ENCODE measurements at regions not wholly inside any gene's neighbourhood (a gene's known extent, or its start where the extent isn't known, plus 50 kb on each side); places are given as distances from the start of the nearest gene placed in this dataset.

GRCh38 chr5:164204338-164204946 lies 699.0 kb downstream of the MAT2B start:
- H3K4me3 ChIP-seq (ENCODE audit: low read depth in 1 of 2, low read length in 2 of 2), result no peak overlapping the region
- WGBS, 2 donors, result 50 to 54% methylated on average over 4 of the region's 4 CpGs
- no peaks in the 10 kb centered on the region for H3K4me1 ChIP-seq (ENCODE audit: control insufficient read depth in 2 of 2, insufficient read depth in 2 of 2, low read length in 1 of 2)
- H3K9me3 ChIP-seq (ENCODE audit: control insufficient read depth in 2 of 2, insufficient read depth in 1 of 2, low read depth in 1 of 2, low read length in 1 of 2), result no peaks in the 10 kb centered on the region
- H3K27me3 ChIP-seq (ENCODE audit: control insufficient read depth in 1 of 2, insufficient read depth in 2 of 2, low read length in 2 of 2), result no peaks in the 10 kb centered on the region
- no peak overlapping the region for H3K27ac ChIP-seq (ENCODE audit: low read depth in 2 of 2, low read length in 1 of 2)
- no peaks in the 10 kb centered on the region for H3K36me3 ChIP-seq (ENCODE audit: control insufficient read depth in 2 of 2, insufficient read depth in 2 of 2, low read length in 1 of 2)

- Histone ChIP-seq H3K4me3 (ENCODE audit: low read depth in 1 of 2, low read length in 2 of 2) (no peak overlapping the region), H3K27ac (ENCODE audit: low read depth in 2 of 2, low read length in 1 of 2) (no peak overlapping the region), H3K36me3 (ENCODE audit: control insufficient read depth in 2 of 2, insufficient read depth in 2 of 2, low read length in 1 of 2) (no peaks in the 10 kb centered on the region), H3K27me3 (ENCODE audit: control insufficient read depth in 1 of 2, insufficient read depth in 2 of 2, low read length in 2 of 2) (no peaks in the 10 kb centered on the region), H3K4me1 (ENCODE audit: control insufficient read depth in 2 of 2, insufficient read depth in 2 of 2, low read length in 1 of 2) (no peaks in the 10 kb centered on the region), H3K9me3 (ENCODE audit: control insufficient read depth in 2 of 2, insufficient read depth in 1 of 2, low read depth in 1 of 2, low read length in 1 of 2) (no peaks in the 10 kb centered on the region)
- 83 to 86% methylated on average over 2 of the region's 2 CpGs for WGBS, 2 donors
Observed at GRCh38 chr5:164206196-164206595, 700.8 kb downstream of the MAT2B start.

GRCh38 chr5:164207646-164208045 lies 702.2 kb downstream of the MAT2B start:
- no peaks in the 10 kb centered on the region for H3K36me3 ChIP-seq (ENCODE audit: control insufficient read depth in 2 of 2, insufficient read depth in 2 of 2, low read length in 1 of 2)
- WGBS, 2 donors, result 80 to 82% methylated on average over 3 of the region's 3 CpGs
- H3K4me3 ChIP-seq (ENCODE audit: low read depth in 1 of 2, low read length in 2 of 2), result no peak overlapping the region
- H3K27ac ChIP-seq (ENCODE audit: low read depth in 2 of 2, low read length in 1 of 2), result no peak overlapping the region
- no peaks in the 10 kb centered on the region for H3K9me3 ChIP-seq (ENCODE audit: control insufficient read depth in 2 of 2, insufficient read depth in 1 of 2, low read depth in 1 of 2, low read length in 1 of 2)
- H3K4me1 ChIP-seq (ENCODE audit: control insufficient read depth in 2 of 2, insufficient read depth in 2 of 2, low read length in 1 of 2), result no peaks in the 10 kb centered on the region
- H3K27me3 ChIP-seq (ENCODE audit: control insufficient read depth in 1 of 2, insufficient read depth in 2 of 2, low read length in 2 of 2), result no peaks in the 10 kb centered on the region

GRCh38 chr5:164210491-164210890 lies 705.1 kb downstream of the MAT2B start:
- WGBS, 2 donors, result 66 to 69% methylated on average over 3 of the region's 3 CpGs
- Histone ChIP-seq H3K27ac (ENCODE audit: low read depth in 2 of 2, low read length in 1 of 2) (no peak overlapping the region), H3K9me3 (ENCODE audit: control insufficient read depth in 2 of 2, insufficient read depth in 1 of 2, low read depth in 1 of 2, low read length in 1 of 2) (no peaks in the 10 kb centered on the region), H3K4me3 (ENCODE audit: low read depth in 1 of 2, low read length in 2 of 2) (no peak overlapping the region), H3K27me3 (ENCODE audit: control insufficient read depth in 1 of 2, insufficient read depth in 2 of 2, low read length in 2 of 2) (no peaks in the 10 kb centered on the region), H3K4me1 (ENCODE audit: control insufficient read depth in 2 of 2, insufficient read depth in 2 of 2, low read length in 1 of 2) (no peaks in the 10 kb centered on the region), H3K36me3 (ENCODE audit: control insufficient read depth in 2 of 2, insufficient read depth in 2 of 2, low read length in 1 of 2) (no peaks in the 10 kb centered on the region)

GRCh38 chr5:164214698-164215097 lies 709.3 kb downstream of the MAT2B start:
- H3K27me3 ChIP-seq (ENCODE audit: control insufficient read depth in 1 of 2, insufficient read depth in 2 of 2, low read length in 2 of 2), result no peaks in the 10 kb centered on the region
- H3K4me1 ChIP-seq (ENCODE audit: control insufficient read depth in 2 of 2, insufficient read depth in 2 of 2, low read length in 1 of 2), result no peaks in the 10 kb centered on the region
- WGBS, 2 donors, result 81 to 83% methylated on average over 1 of the region's 1 CpG
- no peak overlapping the region for H3K4me3 ChIP-seq (ENCODE audit: low read depth in 1 of 2, low read length in 2 of 2)
- no peak overlapping the region for H3K27ac ChIP-seq (ENCODE audit: low read depth in 2 of 2, low read length in 1 of 2)
- no peaks in the 10 kb centered on the region for H3K9me3 ChIP-seq (ENCODE audit: control insufficient read depth in 2 of 2, insufficient read depth in 1 of 2, low read depth in 1 of 2, low read length in 1 of 2)
- no peaks in the 10 kb centered on the region for H3K36me3 ChIP-seq (ENCODE audit: control insufficient read depth in 2 of 2, insufficient read depth in 2 of 2, low read length in 1 of 2)

GRCh38 chr5:164217464-164217863 lies 712.0 kb downstream of the MAT2B start:
- Histone ChIP-seq H3K4me1 (ENCODE audit: control insufficient read depth in 2 of 2, insufficient read depth in 2 of 2, low read length in 1 of 2) (no peaks in the 10 kb centered on the region), H3K27me3 (ENCODE audit: control insufficient read depth in 1 of 2, insufficient read depth in 2 of 2, low read length in 2 of 2) (no peaks in the 10 kb centered on the region), H3K27ac (ENCODE audit: low read depth in 2 of 2, low read length in 1 of 2) (no peak overlapping the region), H3K9me3 (ENCODE audit: control insufficient read depth in 2 of 2, insufficient read depth in 1 of 2, low read depth in 1 of 2, low read length in 1 of 2) (no peaks in the 10 kb centered on the region), H3K36me3 (ENCODE audit: control insufficient read depth in 2 of 2, insufficient read depth in 2 of 2, low read length in 1 of 2) (no peaks in the 10 kb centered on the region), H3K4me3 (ENCODE audit: low read depth in 1 of 2, low read length in 2 of 2) (no peak overlapping the region)
- WGBS, 2 donors, result 63 to 79% methylated on average over 1 of the region's 1 CpG

- Histone ChIP-seq H3K4me1 (ENCODE audit: control insufficient read depth in 2 of 2, insufficient read depth in 2 of 2, low read length in 1 of 2) (no peaks in the 10 kb centered on the region), H3K36me3 (ENCODE audit: control insufficient read depth in 2 of 2, insufficient read depth in 2 of 2, low read length in 1 of 2) (no peaks in the 10 kb centered on the region), H3K27ac (ENCODE audit: low read depth in 2 of 2, low read length in 1 of 2) (no peak overlapping the region), H3K9me3 (ENCODE audit: control insufficient read depth in 2 of 2, insufficient read depth in 1 of 2, low read depth in 1 of 2, low read length in 1 of 2) (no peaks in the 10 kb centered on the region), H3K27me3 (ENCODE audit: control insufficient read depth in 1 of 2, insufficient read depth in 2 of 2, low read length in 2 of 2) (no peaks in the 10 kb centered on the region), H3K4me3 (ENCODE audit: low read depth in 1 of 2, low read length in 2 of 2) (no peak overlapping the region)
Observed at GRCh38 chr5:164220522-164220921, 715.1 kb downstream of the MAT2B start.

- Histone ChIP-seq H3K4me1 (ENCODE audit: control insufficient read depth in 2 of 2, insufficient read depth in 2 of 2, low read length in 1 of 2) (no peaks in the 10 kb centered on the region), H3K27me3 (ENCODE audit: control insufficient read depth in 1 of 2, insufficient read depth in 2 of 2, low read length in 2 of 2) (no peaks in the 10 kb centered on the region), H3K27ac (ENCODE audit: low read depth in 2 of 2, low read length in 1 of 2) (no peak overlapping the region), H3K4me3 (ENCODE audit: low read depth in 1 of 2, low read length in 2 of 2) (no peak overlapping the region), H3K36me3 (ENCODE audit: control insufficient read depth in 2 of 2, insufficient read depth in 2 of 2, low read length in 1 of 2) (no peaks in the 10 kb centered on the region), H3K9me3 (ENCODE audit: control insufficient read depth in 2 of 2, insufficient read depth in 1 of 2, low read depth in 1 of 2, low read length in 1 of 2) (peaks cover 0 to 3% of the 10 kb centered on the region in 2 donors)
- WGBS, 2 donors, result 87% methylated on average over 2 of the region's 2 CpGs
Observed at GRCh38 chr5:164224236-164224635, 718.8 kb downstream of the MAT2B start.

GRCh38 chr5:164224772-164225171 lies 719.4 kb downstream of the MAT2B start:
- Histone ChIP-seq H3K27ac (ENCODE audit: low read depth in 2 of 2, low read length in 1 of 2) (no peak overlapping the region), H3K36me3 (ENCODE audit: control insufficient read depth in 2 of 2, insufficient read depth in 2 of 2, low read length in 1 of 2) (no peaks in the 10 kb centered on the region), H3K9me3 (ENCODE audit: control insufficient read depth in 2 of 2, insufficient read depth in 1 of 2, low read depth in 1 of 2, low read length in 1 of 2) (peaks cover 0 to 3% of the 10 kb centered on the region in 2 donors), H3K4me1 (ENCODE audit: control insufficient read depth in 2 of 2, insufficient read depth in 2 of 2, low read length in 1 of 2) (no peaks in the 10 kb centered on the region), H3K27me3 (ENCODE audit: control insufficient read depth in 1 of 2, insufficient read depth in 2 of 2, low read length in 2 of 2) (no peaks in the 10 kb centered on the region), H3K4me3 (ENCODE audit: low read depth in 1 of 2, low read length in 2 of 2) (no peak overlapping the region)
- WGBS, 2 donors, result 88 to 89% methylated on average over 2 of the region's 2 CpGs

- Histone ChIP-seq H3K4me3 (ENCODE audit: low read depth in 1 of 2, low read length in 2 of 2) (no peak overlapping the region), H3K27me3 (ENCODE audit: control insufficient read depth in 1 of 2, insufficient read depth in 2 of 2, low read length in 2 of 2) (no peaks in the 10 kb centered on the region), H3K27ac (ENCODE audit: low read depth in 2 of 2, low read length in 1 of 2) (no peak overlapping the region), H3K9me3 (ENCODE audit: control insufficient read depth in 2 of 2, insufficient read depth in 1 of 2, low read depth in 1 of 2, low read length in 1 of 2) (peaks cover 0 to 3% of the 10 kb centered on the region in 2 donors), H3K36me3 (ENCODE audit: control insufficient read depth in 2 of 2, insufficient read depth in 2 of 2, low read length in 1 of 2) (no peaks in the 10 kb centered on the region), H3K4me1 (ENCODE audit: control insufficient read depth in 2 of 2, insufficient read depth in 2 of 2, low read length in 1 of 2) (no peaks in the 10 kb centered on the region)
- 90 to 93% methylated on average over 1 of the region's 1 CpG for WGBS, 2 donors
Observed at GRCh38 chr5:164230341-164230740, 724.9 kb downstream of the MAT2B start.
